ENCODE measurements at regions not wholly inside any gene's neighbourhood (a gene's known extent, or its start where the extent isn't known, plus 50 kb on each side); places are given as distances from the start of the nearest gene placed in this dataset.

- no peak for TF ChIP-seq CTCF (IDR thresholded peaks at IDR 0.05)
- no peak for TF ChIP-seq EZH2phosphoT487 (IDR thresholded peaks at IDR 0.05)
Measured at GRCh38 chr15:60280259-60280658, 117.5 kb downstream of the ANXA2 start.

Measured in neural progenitor cell (in vitro differentiated cells).